Stimulated activated CD4-positive, alpha-beta T cell treated with anti-CD3 and anti-CD28 coated beads, TNF-alpha, amount 100 ng/mL, for 24 hours (primary cell): ENCODE measurements at regions not wholly inside any gene's neighbourhood (a gene's known extent, or its start where the extent isn't known, plus 50 kb on each side); places are given as distances from the start of the nearest gene placed in this dataset.

Experiments used
- DNase-seq, 3 experiments: peaks; one replicate each; pipeline ENCODE4 v3.0.0-alpha.2; 2020; ENCODE audit warnings: low read depth in 3 of 3

DNA sequence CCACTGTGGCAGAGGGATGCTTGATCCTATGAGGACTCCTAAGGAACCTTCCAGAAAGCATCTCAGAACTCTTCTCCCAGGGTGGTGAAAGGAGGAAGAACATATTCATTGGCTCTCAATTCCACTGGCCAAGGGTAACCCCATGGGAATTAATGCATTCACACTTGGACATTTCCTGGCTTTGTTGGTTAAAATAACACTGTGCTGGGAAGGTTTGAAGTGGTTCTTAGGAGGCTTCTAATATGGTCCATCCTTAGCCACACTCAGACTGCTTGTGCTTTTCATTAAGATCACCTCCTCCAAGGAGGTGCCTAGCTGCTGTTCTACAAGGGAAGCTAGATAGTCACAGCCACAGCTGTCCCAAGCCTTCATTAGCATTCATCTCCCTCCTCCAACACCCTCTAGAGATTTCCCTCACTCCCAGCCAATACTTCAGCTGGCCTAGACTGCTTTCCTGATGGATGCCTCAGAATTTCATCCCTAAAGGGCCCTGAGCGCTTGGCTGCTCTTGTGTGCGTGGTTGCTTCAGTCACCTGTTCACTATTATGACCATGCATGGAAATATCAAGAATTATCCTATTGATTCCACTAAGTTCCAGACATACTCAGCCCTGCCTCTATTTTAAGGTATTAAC is 544.4 kb downstream of the PLPP3 start:
- no peak for DNase-seq

DNA sequence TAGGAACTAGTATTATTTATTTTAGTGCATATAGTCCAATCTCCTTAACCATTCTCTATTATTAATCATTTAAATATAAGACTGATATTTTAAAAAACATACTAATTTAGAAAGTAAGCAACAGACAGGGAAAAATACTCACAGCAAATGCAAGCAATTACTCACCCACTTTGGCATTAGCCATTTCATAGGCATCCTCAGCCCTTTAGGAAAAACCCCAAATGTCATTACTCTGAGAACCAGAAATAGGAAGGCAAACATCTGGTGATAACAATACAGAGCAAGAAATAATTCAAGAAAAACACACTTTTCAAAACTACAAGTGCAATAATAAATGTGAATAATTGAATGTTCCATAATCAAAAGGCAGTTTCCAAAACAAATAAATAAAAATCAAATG is 545.1 kb downstream of the PLPP3 start:
- no peak for DNase-seq

DNA sequence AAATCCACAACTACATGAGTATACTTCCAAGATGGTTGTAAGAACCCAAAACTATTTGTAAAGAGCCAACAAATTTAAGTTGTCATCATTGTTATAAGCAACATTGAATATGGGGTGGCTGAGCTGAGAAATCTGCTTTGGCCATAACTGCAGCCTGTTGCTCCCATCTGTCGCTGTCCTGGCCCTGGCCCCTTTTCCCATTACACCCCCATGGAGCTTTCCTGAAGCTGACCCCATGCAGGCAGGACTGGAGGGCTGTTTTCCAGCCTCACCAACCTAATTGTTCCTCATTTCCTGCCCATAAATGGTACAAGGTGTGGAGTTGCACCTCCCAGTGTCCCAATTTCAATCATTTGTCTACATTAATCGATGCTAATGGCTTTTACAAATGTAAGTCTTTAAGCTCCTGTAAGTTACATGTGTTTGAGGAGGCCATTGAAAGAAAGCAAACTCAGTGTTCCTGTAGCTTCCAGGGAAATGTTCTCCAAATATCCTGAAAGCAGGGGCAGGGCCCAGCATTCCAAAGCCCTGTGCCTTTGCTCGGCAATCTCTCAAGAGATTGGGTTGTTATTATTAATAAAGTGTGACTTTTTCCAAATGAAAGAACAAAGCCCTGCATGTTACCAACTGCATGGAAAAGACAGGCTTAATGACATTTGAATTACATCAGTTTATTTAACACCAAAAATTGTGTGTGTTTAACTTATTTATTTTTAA is 545.9 kb downstream of the PLPP3 start:
- DNase-seq = no peak

DNA sequence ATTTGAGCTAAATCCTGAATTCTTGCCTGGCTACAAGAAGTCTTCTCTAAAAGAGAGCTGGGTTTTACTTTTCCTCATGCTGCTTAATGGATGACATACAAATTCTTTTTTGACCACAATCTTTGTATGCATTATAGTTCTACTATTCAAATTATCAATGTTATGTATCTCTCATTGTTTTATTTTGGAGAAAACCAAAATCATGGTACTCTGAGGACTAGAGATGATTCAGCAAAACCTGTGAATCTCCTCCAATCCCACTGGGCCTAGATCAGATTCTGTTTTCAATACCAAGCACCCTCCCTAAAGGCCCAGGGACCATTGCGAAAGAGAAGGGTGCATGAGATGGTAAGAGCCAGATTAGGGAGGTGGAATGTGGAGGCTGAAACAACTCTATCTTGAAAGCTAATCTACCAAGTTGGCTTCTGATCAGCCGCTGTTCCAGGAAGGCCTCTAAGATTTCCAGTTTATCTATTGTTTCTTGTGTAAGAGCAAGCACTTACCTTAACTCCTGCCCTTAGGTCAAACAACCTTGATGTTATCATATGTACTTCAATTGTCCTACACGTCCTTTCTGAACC is 547.2 kb downstream of the PLPP3 start:
- DNase-seq = no peak

DNA sequence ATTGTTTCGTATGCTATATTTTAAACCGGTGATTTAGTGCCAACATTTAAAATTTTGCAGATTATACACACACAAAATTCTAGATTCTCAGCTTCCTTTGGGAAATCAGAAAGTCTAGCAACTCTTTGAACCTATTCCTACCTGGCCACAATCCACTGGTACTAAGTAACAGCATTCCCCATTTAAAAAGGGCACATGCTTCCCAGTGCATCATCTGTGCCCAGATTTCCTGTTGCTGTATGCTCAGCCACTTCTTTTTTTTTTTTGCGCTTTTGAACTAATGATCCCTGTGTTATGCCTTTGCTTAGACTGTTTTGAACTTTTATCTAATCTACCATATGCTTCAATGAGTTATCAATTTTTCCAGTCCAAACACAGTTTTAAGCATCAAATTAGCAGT is 548.4 kb downstream of the PLPP3 start:
- DNase-seq = no peak

DNA sequence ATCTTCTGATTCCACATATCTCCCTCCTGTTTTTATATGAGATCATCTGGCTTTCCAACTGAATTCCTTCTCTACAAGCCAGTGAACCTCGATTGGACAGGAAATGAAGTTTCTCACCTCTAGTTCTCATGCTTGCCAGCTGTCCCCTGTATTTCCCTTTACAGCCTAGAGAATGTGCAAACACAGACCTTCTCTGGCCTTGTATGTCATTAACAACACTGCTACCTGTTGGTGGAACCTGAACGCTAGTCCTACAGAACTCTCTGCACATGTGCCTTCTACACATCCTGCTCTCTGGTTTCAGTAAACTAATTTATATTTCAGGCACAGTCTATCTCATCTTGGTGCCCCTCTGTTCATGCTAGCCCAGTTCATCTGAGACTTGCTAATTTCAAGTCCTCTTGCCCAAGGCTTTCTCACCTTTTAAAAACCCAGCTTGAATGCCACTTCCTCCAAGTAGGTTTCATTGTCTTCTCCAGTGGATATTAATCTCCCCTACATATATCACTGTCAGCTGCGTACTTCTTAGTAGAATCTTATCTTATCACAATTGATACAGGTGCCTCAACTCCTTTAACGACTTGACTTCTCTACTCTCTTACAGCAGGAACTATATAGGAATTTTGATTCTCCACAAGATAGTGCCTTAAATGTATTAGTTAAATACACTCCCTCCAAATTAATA is 549.9 kb downstream of the PLPP3 start:
- DNase-seq = no peak

DNA sequence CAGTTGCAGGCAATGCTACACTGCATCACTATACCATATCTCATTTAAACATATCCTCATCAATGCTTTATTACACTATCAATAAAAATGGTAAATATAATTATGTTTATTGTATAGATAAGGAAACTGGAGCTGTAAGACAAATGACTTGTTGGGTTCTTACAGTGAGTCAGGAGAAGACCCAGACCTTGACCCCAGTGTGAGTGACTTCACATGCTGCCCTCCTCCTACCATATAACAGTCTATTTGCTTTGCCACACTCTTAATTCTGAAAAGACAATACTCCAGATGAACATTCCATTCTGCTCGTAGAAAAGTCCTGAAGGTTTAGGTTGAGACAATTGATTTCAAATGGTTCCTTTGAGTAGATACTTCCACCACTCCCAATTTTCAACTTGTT is 550.5 kb downstream of the PLPP3 start:
- DNase-seq = no peak

DNA sequence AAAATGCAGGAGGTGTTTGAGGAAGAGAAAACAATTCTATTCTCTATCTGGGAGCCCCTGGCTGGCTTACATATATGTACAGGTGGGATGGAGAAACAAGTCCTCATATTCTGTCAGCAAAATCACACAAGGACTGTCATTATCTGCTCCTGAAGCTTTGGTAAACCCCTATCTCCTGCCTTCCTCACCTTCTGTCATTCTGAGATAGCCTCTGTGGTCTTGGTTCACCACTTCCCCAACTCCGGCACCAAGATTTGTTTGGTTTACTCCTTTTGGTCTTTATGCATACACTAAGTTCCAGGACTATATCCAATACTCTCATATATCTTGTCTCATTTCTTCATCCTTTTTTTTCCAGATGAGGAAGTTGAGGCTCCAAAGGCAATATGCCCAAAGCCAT is 551.1 kb downstream of the PLPP3 start:
- no peak for DNase-seq

DNA sequence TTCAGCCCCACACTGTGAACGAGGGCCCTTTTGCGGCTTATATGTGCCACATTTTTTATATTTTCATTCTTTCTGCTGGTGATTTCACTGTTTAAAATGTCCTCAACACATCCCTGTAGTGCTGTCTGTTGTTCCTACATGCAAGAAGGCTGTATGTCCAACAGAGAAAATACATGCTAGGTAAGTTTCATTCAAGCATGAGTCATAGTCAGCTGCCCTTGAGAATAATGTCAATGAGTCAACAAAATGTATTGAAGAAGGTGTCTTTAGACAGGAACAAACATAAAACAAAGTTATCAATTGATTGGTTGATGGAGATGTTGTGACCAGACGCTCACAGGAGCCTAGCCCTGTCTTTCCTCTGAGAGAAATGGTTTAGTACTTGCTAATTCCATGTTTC is 553.4 kb downstream of the PLPP3 start:
- DNase-seq = no peak

DNA sequence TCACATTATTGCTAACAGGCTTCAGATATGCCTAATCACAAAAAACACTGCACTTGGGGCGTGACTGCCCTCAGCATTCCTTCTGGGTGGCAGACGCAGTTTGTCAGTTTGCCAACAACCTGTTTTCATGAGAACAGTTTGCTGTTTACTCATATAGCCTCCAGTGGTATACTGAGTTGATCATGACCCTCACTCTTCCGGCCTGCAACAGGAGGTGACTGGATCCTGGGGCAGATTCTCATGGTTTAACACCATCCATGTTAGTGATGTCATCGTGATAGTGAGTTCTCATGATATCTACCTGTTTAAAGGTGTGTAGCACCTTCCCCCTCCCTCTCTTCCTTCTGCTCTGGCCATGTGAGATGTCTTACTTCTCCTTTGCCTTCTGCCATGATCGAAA is 555.2 kb downstream of the PLPP3 start:
- DNase-seq = no peak

DNA sequence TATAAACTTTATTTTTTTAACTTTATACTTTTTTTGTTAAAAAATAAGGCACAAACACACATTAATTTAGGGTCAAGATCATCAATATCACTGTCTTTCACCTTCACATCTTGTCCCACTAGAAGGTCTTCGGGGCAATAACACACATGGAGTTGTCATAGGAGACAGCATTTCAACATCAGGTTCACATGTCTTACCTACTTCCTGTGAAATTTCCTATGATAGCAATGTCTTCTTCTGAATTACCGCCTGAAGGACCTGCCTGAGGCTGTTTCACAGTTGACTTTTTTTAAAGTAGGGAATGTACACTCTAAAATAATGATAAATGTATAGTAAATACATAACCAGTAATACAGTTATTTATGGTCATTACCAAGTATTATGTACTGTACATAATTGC is 559.4 kb downstream of the PLPP3 start:
- no peak for DNase-seq

DNA sequence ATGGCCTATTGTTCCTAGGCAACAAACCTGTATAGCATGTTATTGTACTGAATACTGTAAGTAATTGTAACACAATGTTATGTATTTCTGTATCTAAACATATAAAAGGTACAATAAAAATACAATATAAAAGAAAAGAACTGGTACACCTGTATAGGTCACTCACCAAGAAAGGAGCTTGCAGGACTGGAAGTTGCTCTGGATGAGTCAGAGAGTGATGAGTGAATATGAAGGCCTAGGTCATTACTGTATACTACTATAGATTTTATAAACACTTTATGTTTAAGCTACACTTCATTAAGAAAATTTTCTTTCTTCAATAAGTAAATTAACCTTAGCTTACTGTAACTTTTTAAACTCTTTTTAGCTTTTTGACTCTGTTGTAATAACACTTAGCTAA is 559.9 kb downstream of the PLPP3 start:
- DNase-seq = no peak

DNA sequence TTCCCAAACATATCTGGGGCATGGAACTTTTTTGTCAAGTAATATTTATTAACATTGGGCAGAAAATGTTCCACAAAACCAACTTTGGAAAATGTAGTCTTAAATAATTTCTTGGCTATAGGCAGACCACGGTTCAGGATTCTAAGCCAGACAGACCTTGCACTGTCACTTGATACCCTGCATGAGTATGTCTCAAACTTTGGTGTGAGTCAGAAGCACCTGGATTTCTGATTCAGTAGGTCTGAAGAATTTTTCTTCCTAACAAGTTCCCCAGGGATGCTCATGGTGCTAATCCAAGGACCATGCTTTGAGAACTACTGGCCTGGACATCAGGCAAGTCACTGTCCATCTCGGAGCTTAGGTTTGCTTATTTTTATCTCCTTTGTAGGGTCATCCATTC is 562.0 kb downstream of the PLPP3 start:
- DNase-seq = no peak

DNA sequence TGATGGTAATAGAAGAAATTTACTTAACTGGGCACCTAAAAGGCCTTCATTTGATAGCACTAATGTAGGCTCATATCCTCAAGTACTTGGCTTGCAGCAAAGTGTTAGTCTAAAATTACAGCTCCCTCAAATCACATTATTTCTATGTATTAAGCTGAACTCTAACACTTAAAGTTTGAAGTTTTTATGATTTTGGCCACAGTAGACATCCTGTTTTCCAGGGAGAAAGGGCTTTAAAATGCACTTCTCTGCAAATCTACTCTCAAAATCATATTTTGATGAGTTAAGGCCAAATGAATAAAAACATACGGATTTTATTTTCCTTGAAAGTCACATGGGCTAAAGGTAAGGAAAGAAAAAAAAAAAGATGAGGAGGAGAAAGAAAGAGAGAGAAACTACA is 575.5 kb downstream of the PLPP3 start:
- no peak for DNase-seq

DNA sequence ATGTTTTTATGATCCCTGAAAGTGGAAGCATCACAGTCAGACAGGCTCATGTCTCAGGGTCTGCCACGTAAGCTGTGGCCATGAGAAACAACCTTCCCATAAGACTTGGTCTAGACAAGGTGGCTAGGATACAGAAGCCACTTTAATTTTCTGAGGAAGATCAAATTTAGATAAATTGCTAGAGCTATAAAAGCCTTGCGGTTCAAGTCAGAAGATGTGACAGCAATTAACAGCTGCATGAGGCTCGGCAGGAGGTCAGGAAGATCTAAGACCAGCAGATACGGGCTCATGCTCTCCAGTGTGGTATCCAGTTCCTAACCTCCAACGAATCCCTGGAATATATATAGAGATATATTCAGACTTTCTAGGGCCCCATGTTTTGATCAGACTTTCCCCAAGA is 577.1 kb downstream of the PLPP3 start:
- DNase-seq = no peak

DNA sequence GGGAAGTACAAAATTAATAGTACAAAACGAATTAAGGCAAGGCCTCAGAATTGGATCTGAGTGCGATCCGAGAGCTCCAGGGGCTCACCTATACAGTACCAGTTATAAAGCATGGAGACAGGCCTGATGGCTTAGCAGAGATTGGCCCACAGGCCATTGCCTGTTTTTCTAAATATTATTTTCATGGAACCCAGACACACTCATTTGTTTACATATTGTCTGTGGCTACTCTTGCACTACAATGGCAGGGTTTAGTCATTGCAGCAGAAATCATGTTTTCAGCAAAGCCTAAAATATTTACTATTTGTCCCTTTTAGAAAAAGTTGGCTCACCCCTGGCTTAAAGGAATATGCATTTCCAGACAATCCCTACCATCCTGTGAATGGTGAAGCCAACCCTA is 578.9 kb downstream of the PLPP3 start:
- DNase-seq = no peak

DNA sequence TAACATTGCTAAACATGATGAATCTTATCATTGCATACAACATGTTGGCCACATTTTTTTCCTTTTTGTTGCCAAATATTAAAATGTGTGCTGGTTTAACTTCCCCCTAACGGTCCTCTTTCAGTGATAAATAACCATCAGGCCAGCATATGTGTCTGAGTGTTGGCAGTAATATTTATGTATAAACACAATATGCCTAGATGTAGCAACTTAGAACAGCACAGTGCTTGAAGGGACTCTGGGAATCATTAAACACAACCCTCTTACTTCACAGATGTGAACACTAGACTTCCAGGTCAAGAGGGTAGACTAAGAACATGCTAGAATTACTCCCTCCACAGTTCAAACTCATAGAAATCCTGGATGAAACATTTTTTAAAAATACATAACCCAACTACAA is 581.8 kb downstream of the PLPP3 start:
- DNase-seq = no peak

DNA sequence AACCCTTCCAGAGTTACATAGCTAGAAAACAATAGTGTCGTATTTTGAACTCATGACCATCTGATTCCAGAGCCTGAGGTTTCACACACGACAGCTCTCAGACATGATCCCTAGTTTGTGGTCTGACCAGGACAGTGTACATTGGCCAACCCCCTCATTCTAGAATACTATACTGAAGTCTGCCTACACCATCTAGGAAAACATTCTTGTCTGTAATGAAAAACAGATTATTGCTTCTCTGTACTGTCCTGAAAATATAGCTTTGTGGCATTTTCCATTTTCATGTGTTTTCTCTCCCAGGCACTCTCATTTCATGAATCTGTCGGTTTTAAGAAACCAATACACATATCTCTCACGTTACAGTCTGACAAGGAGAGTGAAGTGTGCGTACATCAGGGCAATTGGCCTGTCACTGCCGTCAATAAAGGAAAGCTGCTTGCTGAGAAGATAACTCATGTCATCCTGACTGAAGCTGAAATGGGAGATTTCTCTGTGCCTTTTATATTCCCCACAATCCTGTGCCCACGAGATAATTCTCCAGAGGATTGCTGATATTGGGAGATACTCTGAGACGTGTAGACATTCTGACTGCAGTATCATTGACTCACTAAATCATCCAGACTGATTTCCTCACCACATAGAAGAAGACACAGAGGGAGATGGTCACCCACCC is 585.6 kb downstream of the PLPP3 start:
- DNase-seq = no peak

DNA sequence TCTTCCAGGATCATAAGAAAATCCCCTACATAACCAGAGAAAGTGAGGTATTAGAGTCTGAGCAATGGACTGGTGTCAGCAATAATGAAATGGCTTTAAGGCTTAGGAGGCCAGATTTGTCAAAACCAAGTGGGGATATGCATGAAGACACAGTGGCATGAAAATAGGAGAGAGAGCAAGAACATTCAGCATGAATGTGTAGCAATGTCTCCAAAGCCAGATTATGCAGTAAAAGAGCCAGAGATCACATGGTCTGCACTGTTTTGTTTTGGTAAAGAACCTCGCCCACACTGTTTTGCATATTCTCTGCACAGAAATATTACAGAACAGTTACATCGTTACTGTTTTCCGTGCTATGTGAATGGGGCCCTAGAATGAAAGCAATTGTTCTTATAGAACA is 589.4 kb downstream of the PLPP3 start:
- DNase-seq = no peak

DNA sequence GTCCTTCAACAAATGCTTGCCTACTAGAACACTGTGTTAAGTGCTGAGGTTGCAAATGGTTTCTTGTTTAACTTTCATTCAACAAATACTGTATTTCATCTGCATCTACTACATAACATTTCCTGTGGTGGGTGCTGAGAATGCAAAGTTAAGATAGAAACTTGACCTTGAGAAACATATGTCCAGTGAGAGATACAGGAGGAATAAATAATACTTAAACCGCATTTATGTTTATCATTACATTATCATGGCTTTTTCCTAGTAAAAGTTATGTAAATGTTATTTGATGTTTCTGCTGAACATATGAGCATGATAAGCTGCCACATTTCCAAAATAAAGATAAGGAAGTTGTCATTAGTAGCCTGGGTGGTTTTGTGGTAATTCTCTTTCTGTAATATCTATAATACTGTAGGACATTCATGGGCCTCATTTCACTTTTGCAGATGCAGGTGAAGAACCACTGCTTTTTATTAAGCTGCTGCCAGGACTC is 590.4 kb downstream of the PLPP3 start:
- DNase-seq = no peak

DNA sequence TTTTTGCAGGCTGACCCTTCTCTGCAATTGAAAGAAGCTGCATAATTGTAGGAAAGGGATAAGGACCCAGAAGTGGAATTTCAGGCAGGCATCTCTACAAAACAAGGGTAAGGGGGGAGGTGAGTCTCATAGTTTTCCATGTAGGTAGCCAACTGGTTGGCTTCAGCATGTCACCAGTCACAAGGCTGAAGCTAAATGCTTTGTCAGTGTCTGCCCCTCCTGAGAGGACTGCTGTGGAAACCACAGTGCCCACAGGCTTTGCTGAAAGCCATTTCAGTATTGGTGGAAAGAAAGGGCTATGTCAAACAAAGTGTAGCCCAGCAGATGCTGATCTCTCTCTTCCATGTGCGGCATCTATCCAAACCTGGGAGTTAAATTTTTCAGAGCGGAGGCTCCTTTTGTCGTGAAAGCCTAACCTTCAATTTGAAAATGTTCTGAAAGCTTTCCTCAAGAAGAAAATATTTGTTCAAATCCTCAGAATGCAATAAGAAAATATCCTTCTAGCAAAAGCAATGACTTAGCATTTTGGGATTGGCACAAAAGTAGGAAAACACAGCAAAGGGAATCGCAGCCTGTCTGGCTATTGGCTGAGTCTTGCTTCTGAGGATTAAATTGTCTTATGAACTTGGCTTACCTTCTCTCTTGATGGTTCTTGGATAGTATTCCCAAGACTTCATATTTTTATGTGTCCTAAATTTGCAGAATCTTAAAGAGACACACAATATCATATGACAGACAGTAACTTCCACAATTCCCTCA is 591.7 kb downstream of the PLPP3 start:
- no peak for DNase-seq

DNA sequence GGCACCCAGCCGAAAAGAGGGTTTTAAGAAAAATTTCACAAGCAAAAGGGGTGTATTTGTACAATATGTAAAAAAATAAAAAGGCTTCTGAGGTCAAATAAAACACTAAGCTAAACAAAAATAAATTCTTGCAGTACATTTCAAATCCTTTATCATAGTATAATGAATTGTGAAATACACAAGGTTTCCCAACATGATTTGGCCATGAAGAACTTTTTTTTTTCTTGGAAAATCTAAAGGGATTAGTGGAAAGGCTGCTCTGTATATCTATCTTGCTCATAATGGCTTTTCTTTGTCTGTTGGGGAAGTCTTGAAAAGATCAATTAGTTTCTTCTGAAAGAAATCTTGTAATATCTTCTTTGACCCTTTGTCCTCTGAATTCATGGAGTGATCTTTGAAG is 593.4 kb downstream of the PLPP3 start:
- no peak for DNase-seq
